ENCODE measurements at regions not wholly inside any gene's neighbourhood (a gene's known extent, or its start where the extent isn't known, plus 50 kb on each side); places are given as distances from the start of the nearest gene placed in this dataset.
A peak's percentile ranks its signal among the peaks of the same experiment; 100 is the strongest.
"Not testable (repeated sequence)": the region's sequence is repeated elsewhere in the genome, so short reads cannot be mapped to it uniquely, and the experiment has no call there.

DNA sequence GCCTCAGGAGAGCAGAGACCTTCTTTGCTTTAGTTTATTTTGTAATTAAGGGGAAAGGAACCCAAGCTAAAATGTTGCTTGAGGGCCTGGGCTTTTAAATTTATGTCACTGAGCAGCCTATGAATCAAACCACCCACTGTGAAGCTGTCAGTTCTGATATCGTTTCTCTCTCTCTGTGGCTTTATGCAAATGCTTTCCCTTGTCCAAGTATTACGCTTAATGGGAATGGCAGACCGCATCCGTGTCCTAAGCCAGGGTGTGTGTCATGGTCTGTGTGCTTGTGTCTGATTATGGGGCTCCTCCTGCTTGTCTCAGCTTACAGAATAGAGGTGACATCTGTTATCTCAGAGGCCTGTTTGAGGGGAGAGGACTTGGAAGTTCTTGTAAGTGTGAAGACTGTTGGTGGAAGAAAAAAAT, 82.4 kb downstream of the EBLN2 start:
- TF ChIP-seq POLR2A (IDR thresholded peaks at IDR 0.05): no peak
- TF ChIP-seq EP300 (IDR thresholded peaks at IDR 0.05): no peak
- TF ChIP-seq, protein P1, sequence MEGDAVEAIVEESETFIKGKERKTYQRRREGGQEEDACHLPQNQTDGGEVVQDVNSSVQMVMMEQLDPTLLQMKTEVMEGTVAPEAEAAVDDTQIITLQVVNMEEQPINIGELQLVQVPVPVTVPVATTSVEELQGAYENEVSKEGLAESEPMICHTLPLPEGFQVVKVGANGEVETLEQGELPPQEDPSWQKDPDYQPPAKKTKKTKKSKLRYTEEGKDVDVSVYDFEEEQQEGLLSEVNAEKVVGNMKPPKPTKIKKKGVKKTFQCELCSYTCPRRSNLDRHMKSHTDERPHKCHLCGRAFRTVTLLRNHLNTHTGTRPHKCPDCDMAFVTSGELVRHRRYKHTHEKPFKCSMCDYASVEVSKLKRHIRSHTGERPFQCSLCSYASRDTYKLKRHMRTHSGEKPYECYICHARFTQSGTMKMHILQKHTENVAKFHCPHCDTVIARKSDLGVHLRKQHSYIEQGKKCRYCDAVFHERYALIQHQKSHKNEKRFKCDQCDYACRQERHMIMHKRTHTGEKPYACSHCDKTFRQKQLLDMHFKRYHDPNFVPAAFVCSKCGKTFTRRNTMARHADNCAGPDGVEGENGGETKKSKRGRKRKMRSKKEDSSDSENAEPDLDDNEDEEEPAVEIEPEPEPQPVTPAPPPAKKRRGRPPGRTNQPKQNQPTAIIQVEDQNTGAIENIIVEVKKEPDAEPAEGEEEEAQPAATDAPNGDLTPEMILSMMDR (IDR thresholded peaks at IDR 0.05): no peak
- WGBS, 3 donors: 59 to 63% (median 62%) methylated on average over 4 of the region's 4 CpGs
- H3K4me1 ChIP-seq (ENCODE audit: insufficient read depth): peaks cover 34% of the 10 kb centered on the region

DNA sequence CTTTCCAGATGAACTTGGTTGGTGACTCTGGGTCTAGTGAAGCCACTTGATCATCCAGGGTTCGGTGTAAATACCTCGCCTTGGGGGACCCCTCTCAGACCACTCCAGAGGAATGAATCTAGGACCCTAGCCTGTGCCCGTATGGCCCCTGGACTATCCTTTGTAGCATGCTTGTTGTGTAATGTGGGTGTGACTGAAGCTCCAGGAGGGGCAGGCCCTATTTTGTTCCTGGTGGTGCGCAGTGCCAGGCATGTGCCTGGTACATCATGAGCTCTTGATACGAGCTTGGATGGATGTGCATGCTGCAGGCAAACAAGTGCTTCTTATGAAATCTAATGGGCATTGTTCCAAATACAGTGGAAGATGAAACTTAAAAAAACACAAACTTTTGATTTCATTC, 82.8 kb downstream of the EBLN2 start:
- TF ChIP-seq EP300 (IDR thresholded peaks at IDR 0.05): no peak
- peak; percentile 23 to 71 (median 40) for DNase-seq
- Histone ChIP-seq H3K27ac (peak overlapping the region in 1 of 2 donors; percentile 39), H3K27me3 (no peaks in the 10 kb centered on the region), H3K4me3 (no peak overlapping the region), H3K9me3 (no peaks in the 10 kb centered on the region), H3K4me1 (ENCODE audit: insufficient read depth) (peaks cover 34% of the 10 kb centered on the region), H3K36me3 (no peaks in the 10 kb centered on the region)
- 75 to 82% (median 77%) methylated on average over 5 of the region's 5 CpGs for WGBS, 3 donors
- intact Hi-C loops (cut with DNase I): no loop called here

More for the DNA sequence above, 82.4 kb downstream of the EBLN2 start:
- Histone ChIP-seq H3K4me3 (no peak overlapping the region), H3K27me3 (no peaks in the 10 kb centered on the region), H3K9me3 (no peaks in the 10 kb centered on the region), H3K36me3 (no peaks in the 10 kb centered on the region), H3K27ac (peak overlapping the region in 1 of 2 donors; percentile 39)
- DNase-seq: no peak
- intact Hi-C loops (cut with DNase I): no loop called here

DNA sequence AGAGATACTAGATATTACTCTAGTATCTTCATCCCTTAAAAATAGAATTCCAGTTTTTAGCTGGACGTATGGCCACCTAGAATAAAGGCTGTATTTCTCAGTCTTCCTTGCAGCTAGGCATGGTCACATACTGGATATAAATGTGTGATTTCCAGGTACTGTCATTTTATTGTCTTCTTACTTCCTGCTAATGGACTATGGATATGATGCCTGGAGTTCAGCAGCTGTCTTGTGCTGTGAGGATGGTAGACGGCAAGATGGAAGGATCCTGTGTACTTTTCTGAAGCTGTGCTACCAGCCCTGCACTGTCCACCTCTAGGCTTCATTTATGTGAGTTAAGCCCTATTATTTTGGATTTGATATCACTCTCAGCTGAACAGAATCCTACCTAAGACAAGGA, 83.4 kb downstream of the EBLN2 start:
- no peak for TF ChIP-seq EP300 (IDR thresholded peaks at IDR 0.05)
- no peak for TF ChIP-seq POLR2A (IDR thresholded peaks at IDR 0.05)
- TF ChIP-seq, protein P1 (IDR thresholded peaks at IDR 0.05): no peak
- H3K4me1 ChIP-seq (ENCODE audit: insufficient read depth): peaks cover 34% of the 10 kb centered on the region
- no peak overlapping the region for H3K4me3 ChIP-seq
- intact Hi-C loops (cut with DNase I): no loop called here
- H3K36me3 ChIP-seq: no peaks in the 10 kb centered on the region
- DNase-seq: no peak
- 93% methylated on average over 2 of the region's 2 CpGs for WGBS, 3 donors
- no peaks in the 10 kb centered on the region for H3K9me3 ChIP-seq
- H3K27me3 ChIP-seq: no peaks in the 10 kb centered on the region
- H3K27ac ChIP-seq: peak overlapping the region in 1 of 2 donors; percentile 6

DNA sequence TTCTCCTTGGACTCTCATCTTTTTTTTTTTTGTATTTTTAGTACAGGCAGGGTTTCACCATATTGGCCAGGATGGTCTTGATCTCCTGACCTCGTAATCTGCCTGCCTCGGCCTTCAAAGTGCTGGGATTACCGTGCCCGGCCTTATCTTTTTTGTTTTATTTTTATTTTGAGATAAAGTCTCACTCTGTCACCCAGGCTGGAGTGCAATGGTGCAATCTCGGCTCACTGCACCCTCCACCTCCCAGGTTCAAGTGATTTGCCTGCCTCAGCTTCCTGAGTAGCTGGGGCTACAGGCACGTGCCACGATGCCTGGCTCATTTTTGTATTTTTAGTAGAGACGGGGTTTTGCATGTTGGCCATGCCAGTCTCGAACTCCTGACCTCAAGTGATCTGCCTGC, 86.0 kb downstream of the EBLN2 start:
- H3K36me3 ChIP-seq; H3K27me3 ChIP-seq; H3K9me3 ChIP-seq; intact Hi-C loops (cut with DNase I); H3K4me3 ChIP-seq: not testable (repeated sequence)
- 22 to 34% (median 23%) methylated on average over 9 of the region's 9 CpGs for WGBS, 3 donors
- peak overlapping the region in 1 of 2 donors; percentile 40 for H3K27ac ChIP-seq
- peak in 3 of 5 donors; percentile 28 to 42 (median 40) for DNase-seq
- peaks cover 19% of the 10 kb centered on the region for H3K4me1 ChIP-seq (ENCODE audit: insufficient read depth)

DNA sequence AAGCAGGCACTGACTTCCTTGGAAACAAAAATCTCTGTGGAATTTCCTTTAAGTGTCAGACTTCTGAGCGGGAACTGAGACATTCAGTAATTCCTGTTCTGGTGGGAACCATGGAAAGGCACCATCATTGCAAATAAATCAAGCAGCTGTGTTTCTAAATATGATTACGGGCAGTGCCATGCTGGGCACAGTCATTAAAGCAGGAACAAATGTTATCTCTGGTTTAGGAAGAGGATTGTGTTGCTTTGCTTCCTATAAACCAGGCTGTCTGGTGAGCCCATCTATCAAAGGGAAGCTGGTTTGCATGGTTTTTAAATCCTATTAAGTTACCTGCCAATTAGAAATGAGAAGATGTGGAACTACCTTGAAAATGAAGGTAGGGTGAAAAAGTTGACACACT, 86.7 kb downstream of the EBLN2 start:
- no peak overlapping the region for H3K4me3 ChIP-seq
- H3K36me3 ChIP-seq: no peaks in the 10 kb centered on the region
- TF ChIP-seq POLR2A (IDR thresholded peaks at IDR 0.05): no peak
- TF ChIP-seq EP300 (IDR thresholded peaks at IDR 0.05): no peak
- TF ChIP-seq, protein P1 (IDR thresholded peaks at IDR 0.05): no peak
- 1 to 10% (median 10%) methylated on average over 2 of the region's 2 CpGs for WGBS, 3 donors
- DNase-seq: no peak
- peaks cover 16% of the 10 kb centered on the region for H3K4me1 ChIP-seq (ENCODE audit: insufficient read depth)
- intact Hi-C loops (cut with DNase I): no loop called here
- H3K9me3 ChIP-seq: no peaks in the 10 kb centered on the region
- no peaks in the 10 kb centered on the region for H3K27me3 ChIP-seq
- H3K27ac ChIP-seq: peak overlapping the region in 1 of 2 donors; percentile 40

Measured in ovary (tissue), 7 donors.